ENCODE measurements at regions not wholly inside any gene's neighbourhood (a gene's known extent, or its start where the extent isn't known, plus 50 kb on each side); places are given as distances from the start of the nearest gene placed in this dataset.

DNA sequence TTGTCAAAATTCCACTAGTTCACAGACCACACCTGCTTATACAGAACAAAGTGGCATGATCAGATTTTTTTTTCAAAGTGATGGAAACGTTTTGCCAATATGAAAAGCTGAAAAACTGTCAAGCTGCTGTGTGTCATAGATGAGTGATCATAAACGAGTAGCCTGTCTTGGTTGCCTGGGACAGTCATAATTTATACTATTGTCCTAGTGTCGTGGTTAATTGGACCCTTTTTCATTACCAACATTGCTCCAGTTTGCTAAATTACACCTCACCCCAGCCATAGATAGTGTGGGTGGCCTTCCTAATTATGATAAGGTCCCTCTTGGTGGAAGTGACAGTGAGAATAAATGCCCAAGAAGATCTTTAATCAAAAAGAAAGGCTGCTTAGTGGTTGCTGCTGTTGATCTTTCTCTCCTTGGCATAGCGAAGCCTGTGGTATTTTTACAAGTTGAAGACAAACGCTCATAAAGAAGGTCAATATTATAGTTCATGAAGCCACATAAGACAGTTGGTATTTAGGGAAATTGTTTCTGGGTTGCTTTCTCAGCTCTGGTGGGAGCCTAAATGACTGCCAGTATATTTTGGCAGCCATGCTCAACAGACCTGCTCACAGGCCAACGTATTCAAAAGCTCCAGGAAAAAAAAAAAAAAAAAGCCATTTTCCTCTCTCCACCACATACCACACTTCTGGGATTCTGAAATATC lies 478.1 kb downstream of the PLA2G4A start:
- TF ChIP-seq, protein P1, sequence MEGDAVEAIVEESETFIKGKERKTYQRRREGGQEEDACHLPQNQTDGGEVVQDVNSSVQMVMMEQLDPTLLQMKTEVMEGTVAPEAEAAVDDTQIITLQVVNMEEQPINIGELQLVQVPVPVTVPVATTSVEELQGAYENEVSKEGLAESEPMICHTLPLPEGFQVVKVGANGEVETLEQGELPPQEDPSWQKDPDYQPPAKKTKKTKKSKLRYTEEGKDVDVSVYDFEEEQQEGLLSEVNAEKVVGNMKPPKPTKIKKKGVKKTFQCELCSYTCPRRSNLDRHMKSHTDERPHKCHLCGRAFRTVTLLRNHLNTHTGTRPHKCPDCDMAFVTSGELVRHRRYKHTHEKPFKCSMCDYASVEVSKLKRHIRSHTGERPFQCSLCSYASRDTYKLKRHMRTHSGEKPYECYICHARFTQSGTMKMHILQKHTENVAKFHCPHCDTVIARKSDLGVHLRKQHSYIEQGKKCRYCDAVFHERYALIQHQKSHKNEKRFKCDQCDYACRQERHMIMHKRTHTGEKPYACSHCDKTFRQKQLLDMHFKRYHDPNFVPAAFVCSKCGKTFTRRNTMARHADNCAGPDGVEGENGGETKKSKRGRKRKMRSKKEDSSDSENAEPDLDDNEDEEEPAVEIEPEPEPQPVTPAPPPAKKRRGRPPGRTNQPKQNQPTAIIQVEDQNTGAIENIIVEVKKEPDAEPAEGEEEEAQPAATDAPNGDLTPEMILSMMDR (IDR thresholded peaks at IDR 0.05), result no peak
- TF ChIP-seq POLR2A (IDR thresholded peaks at IDR 0.05), result no peak

All from sigmoid colon (tissue), 3 donors.